HG02610 (cell line): ENCODE measurements at regions not wholly inside any gene's neighbourhood (a gene's known extent, or its start where the extent isn't known, plus 50 kb on each side); places are given as distances from the start of the nearest gene placed in this dataset.
"Not testable (repeated sequence)": the region's sequence is repeated elsewhere in the genome, so short reads cannot be mapped to it uniquely, and the experiment has no call there.

ENCODE experiments used
- ATAC-seq: cut with Tn5 transposase; IDR thresholded peaks from one replicate; pipeline ENCODE4 v1.9.1; 2021; ENCODE audit warnings: mild to moderate bottlenecking, moderate library complexity; ENCODE audit not compliant: unreplicated experiment

GRCh38 chr4:79620617-79621016 is 212.6 kb upstream of the GK2 start:
- no peak for ATAC-seq

- no peak for ATAC-seq
These were observed 205.4 kb upstream of the GK2 start for GRCh38 chr4:79613269-79613935.

GRCh38 chr4:79611026-79611425 is 203.0 kb upstream of the GK2 start:
- no peak for ATAC-seq

GRCh38 chr4:79609817-79610216 is 201.8 kb upstream of the GK2 start:
- no peak for ATAC-seq

- ATAC-seq: no peak
These were observed 200.0 kb upstream of the GK2 start for GRCh38 chr4:79607979-79608378.

GRCh38 chr4:79604152-79604551 is 196.1 kb upstream of the GK2 start:
- no peak for ATAC-seq

GRCh38 chr4:79603681-79604080 is 195.7 kb upstream of the GK2 start:
- no peak for ATAC-seq

GRCh38 chr4:79599691-79600090 is 191.7 kb upstream of the GK2 start:
- no peak for ATAC-seq

- ATAC-seq: no peak
These were observed 190.8 kb upstream of the GK2 start for GRCh38 chr4:79598801-79599200.

- no peak for ATAC-seq
These were observed 190.2 kb upstream of the GK2 start for GRCh38 chr4:79598214-79598613.

GRCh38 chr4:79597266-79597665 is 189.2 kb upstream of the GK2 start:
- ATAC-seq: no peak

GRCh38 chr4:79592218-79592617 is 184.2 kb upstream of the GK2 start:
- not testable (repeated sequence) for ATAC-seq

- no peak for ATAC-seq
These were observed 180.7 kb upstream of the GK2 start for GRCh38 chr4:79588679-79589078.

GRCh38 chr4:79587207-79587606 is 179.2 kb upstream of the GK2 start:
- ATAC-seq: not testable (repeated sequence)

- no peak for ATAC-seq
These were observed 177.8 kb upstream of the GK2 start for GRCh38 chr4:79585834-79586233.

- ATAC-seq: no peak
These were observed 177.3 kb upstream of the GK2 start for GRCh38 chr4:79585330-79585729.

GRCh38 chr4:79584902-79585301 is 176.9 kb upstream of the GK2 start:
- no peak for ATAC-seq

- no peak for ATAC-seq
These were observed 176.3 kb upstream of the GK2 start for GRCh38 chr4:79584352-79584751.

GRCh38 chr4:79578606-79579005 is 170.6 kb upstream of the GK2 start:
- ATAC-seq: no peak

- no peak for ATAC-seq
These were observed 168.4 kb upstream of the GK2 start for GRCh38 chr4:79576429-79576753.

GRCh38 chr4:79575709-79576428 is 167.8 kb upstream of the GK2 start:
- no peak for ATAC-seq

- no peak for ATAC-seq
These were observed 166.9 kb upstream of the GK2 start for GRCh38 chr4:79574741-79575451.
